GM18511 (cell line): ENCODE measurements at regions not wholly inside any gene's neighbourhood (a gene's known extent, or its start where the extent isn't known, plus 50 kb on each side); places are given as distances from the start of the nearest gene placed in this dataset.
"Not testable (repeated sequence)": the region's sequence is repeated elsewhere in the genome, so short reads cannot be mapped to it uniquely, and the experiment has no call there.

ENCODE experiments used
- ATAC-seq: cut with Tn5 transposase; IDR thresholded peaks from one replicate; pipeline ENCODE4 v1.9.1; 2021; ENCODE audit warnings: mild to moderate bottlenecking, moderate library complexity; ENCODE audit not compliant: unreplicated experiment

- not testable (repeated sequence) for ATAC-seq
These were observed 741.8 kb downstream of the CDH18 start for GRCh38 chr5:19246191-19246590.

DNA sequence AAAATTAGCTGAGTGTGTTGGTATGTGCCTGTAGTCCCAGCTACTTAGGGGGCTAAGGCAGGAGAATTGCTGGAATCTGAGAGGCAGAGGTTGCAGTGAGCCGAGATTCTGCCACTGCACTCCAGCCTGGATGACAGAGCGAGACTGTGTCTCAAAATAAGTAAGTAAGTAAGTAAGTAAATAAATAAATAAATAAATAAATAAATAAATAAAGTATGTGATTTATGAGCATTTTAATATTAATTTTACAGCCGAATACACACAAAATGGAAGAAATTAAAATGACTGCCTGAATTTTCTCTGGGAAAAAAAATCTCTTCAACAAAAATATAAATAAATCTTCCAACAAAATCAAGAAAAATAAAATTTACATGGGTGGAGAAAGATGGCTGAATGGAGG lies 740.7 kb downstream of the CDH18 start:
- ATAC-seq, result no peak

DNA sequence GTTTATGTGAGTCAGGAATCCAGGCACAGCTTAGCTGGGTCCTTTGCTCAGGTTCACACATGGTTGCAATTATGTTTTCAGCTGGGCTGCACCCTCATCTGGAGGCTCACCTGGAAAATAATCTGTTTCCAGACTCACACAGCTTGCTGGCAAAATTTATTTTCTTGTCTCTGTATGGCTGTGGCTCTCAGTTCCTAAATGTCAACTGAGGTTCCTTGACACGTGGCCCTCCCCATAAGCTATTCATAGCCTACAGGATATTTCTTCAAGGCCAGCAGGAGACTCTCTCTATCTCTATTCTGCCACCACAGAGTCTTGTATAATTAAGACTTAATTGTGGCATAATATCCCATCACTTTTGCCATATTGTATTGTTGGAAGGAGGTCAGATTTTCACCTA lies 732.0 kb downstream of the CDH18 start:
- no peak for ATAC-seq

- ATAC-seq, result no peak
These were observed 729.3 kb downstream of the CDH18 start for GRCh38 chr5:19258686-19259085.

DNA sequence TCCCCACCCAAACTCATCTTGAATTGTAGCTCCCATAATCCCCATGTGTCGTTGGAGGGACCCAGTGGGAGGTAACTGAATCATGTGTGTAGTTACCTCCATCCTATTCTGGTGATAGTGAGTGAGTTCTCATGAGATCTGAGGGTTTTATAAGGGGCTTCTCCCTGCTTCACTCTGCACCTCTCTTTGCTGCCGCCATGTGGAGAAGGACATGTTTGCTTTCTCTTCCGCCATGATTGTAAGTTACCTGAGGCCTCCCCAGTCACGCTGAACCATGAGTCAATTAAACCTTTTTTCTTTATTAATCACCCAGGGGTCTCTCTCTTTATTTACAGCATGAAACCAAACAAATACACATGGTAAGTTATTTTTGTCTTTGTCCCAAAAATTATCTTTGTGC lies 726.1 kb downstream of the CDH18 start:
- ATAC-seq, result no peak

DNA sequence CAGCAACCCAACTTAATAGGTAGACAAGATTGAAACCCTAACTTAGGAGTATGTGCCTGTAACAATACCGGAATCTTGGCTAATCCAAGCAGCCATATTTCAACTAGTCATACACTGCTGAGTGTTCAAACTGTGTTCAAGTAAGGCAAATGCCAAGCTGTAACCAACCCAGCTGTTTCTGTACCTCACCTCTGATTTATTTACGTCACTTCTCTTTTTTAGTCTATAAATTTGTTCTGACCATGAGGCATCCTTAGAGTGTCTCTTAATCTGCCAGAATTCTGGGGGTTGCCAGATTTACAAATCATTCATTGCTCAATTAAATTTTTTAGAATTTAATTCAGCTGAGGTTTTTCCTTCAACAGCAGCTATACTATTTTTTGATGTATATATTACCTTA lies 723.2 kb downstream of the CDH18 start:
- ATAC-seq, result no peak

- ATAC-seq, result no peak
These were observed 721.2 kb downstream of the CDH18 start for GRCh38 chr5:19266791-19267190.

- no peak for ATAC-seq
These were observed 717.8 kb downstream of the CDH18 start for GRCh38 chr5:19270153-19270552.

DNA sequence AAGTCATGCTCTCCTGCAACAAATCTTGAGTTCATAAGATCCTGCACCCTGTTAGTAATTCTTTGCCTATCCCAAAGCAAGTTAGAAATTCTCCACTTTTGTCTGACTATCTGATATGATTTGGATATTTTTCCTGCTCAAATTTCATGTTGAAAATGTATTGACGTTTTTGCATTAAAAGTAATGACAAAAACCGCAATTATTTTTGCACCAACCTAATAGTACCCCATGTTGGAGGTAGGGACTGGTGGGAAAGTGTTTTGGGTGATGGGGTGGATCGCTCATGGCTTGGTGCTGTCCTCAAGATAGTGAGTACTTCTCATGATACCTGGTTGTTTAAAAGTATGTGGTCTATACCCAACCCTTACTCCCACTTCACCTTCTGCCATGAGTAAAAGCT lies 713.4 kb downstream of the CDH18 start:
- no peak for ATAC-seq

GRCh38 chr5:19285286-19285685 lies 702.7 kb downstream of the CDH18 start:
- ATAC-seq, result no peak

DNA sequence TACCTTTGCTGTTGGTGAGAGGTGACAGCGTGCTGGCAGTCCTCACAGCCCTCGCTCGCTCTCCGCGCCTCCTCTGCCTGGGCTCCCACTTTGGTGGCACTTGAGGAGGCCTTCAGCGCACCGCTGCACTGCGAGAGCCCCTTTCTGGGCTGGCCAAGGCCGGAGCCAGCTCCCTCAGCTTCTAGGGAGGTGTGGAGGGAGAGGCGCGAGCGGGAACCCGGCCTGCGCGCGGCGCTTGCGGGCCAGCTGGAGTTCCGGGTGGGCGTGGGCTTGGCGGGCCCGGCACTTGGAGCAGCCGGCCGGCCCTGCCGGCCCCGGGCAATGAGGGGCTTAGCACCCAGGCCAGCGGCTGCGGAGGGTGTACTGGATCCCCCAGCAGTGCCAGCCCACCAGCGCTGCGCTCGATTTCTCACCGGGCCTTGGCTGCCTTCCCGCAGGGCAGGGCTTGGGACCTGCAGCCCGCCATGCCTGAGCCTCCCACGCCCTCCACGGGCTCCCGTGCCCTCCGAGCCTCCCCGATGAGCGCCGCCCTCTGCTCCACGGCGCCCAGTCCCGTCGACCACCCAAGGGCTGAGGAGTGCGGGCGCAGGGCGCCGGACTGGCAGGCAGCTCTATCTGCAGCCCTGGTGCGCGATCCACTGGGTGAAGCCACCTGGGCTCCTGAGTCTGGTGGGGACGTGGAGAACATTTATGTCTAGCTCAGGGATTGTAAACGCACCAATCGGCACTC lies 700.3 kb downstream of the CDH18 start:
- not testable (repeated sequence) for ATAC-seq

DNA sequence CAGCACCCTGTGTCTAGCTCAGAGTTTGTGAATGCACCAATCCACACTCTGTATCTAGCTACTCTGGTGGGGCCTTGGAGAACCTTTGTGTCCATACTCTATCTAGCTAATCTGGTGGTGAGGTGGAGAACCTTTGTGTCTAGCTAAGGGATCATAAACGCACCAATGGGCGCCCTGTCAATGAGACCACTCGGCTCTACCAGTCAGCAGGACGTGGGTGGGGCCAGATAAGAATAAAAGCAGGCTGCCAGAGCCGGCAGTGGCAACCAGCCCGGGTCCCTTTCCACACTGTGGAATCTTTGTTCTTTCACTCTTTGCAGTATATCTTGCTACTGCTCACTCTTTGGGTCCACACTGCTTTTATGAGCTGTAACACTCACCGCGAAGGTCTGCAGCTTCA lies 699.7 kb downstream of the CDH18 start:
- not testable (repeated sequence) for ATAC-seq

DNA sequence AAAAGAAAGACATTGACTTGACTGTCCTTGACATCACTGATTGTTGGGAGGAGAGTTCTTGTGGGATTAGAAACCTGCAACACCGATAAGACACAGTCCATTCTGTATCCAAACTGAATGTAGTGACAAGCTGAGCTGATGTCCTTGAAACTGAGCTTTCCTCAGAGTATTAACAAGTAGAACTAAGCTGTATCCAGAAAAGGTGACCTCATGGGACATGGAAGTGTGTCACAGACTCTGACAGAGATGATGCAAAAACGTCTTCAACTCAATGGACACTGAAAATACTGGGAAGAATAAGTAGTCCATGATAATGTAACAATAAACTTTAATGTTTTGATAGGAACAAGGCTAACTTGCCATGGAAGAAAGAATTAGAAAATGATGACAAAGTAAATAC lies 690.1 kb downstream of the CDH18 start:
- ATAC-seq, result no peak

DNA sequence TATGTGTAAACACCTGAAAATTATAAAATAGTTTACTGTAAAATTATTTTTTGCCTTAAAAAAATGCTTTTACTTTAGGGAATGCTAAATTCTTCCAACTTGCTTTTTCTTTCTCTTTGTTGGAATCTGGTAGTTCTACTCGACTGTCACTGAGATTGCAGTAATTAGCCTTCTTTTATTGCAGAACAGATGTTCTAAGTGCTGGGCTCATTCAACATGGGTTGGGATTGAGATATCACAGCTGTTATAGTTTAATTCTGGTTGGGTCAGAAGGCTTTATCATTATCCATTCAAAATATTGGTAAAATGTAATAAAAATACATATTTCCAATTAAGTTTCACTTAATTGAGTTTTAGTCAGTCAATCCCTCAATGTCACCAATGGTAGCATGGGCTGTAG lies 686.7 kb downstream of the CDH18 start:
- ATAC-seq, result no peak

DNA sequence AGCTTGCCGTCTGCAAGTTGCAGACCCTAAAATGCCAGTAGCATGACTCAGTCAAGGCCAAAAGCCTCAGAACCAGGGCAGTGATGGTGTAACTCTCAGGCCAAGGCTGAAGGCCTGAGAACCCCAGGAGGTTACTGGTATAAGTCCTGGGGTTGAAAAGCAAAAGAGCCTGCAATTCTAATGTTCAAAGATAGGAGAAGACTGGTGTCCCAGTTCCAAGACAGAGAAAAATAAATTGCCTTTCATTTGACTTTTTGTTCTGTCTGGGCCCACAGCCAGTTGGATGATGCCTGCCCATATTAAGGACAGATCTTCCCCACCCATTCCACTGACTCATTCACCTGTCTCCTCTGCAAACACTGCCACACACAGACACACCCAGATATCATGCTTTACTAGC lies 673.2 kb downstream of the CDH18 start:
- no peak for ATAC-seq

GRCh38 chr5:19319252-19319651 lies 668.7 kb downstream of the CDH18 start:
- no peak for ATAC-seq

GRCh38 chr5:19322716-19323485 lies 665.1 kb downstream of the CDH18 start:
- peak; percentile 56 for ATAC-seq

GRCh38 chr5:19334278-19334677 lies 653.7 kb downstream of the CDH18 start:
- no peak for ATAC-seq

DNA sequence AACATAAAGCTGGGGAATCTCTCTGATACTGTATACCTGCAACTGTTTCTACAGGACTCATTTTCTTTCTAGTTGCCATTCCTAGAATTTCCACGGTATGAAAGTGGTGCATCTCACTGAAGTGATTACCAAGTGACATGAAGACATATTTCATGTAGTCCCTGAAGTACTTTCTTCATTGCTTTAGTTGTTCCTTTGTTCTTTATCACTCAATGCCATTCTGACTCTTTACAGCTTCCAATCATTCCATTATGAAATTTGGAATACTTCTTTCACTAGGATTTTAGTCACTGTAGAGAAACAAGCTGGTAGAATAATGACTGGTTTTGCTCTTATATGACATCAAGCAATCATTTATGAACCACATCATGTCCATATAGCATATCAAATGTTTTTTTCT lies 645.1 kb downstream of the CDH18 start:
- no peak for ATAC-seq

GRCh38 chr5:19352120-19352519 lies 635.9 kb downstream of the CDH18 start:
- ATAC-seq, result no peak

DNA sequence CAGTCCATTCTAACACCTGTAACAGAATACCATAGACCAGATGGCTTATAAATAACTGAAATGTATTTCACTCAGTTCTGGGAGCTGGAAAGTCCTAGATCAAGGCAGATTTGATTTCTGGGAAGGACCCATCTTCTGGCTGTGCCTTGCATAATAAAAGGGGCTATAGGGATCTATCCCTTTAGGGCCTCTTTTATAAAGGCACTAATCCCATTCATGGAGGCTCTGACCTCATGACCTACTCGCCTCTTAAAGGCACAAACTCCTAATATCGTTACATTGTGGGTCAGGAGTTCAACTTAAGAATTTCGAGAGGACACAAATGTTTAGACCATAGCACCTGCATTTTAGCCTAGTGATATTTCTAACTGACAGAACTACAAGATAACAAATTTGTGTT lies 619.0 kb downstream of the CDH18 start:
- ATAC-seq, result no peak

DNA sequence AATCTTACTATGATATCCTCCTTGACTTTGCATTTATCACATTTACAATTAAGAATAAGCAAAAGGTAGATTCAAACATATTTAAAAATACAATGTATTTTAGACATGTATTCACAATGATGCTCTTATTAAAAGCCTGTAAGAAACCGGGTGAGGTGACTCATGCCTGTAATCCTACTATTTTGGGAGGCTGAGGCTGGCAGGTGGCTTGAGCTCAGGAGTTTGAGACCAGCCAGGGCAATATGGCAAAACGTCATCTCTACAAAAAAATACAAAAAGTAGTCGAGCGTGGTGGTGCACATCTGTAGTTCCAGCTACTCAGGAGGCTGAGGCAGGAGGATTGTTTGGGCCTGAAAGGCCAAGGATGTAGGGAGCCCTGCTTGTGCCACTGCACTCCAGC lies 618.4 kb downstream of the CDH18 start:
- no peak for ATAC-seq
